ENCODE measurements at regions not wholly inside any gene's neighbourhood (a gene's known extent, or its start where the extent isn't known, plus 50 kb on each side); places are given as distances from the start of the nearest gene placed in this dataset.

DNA sequence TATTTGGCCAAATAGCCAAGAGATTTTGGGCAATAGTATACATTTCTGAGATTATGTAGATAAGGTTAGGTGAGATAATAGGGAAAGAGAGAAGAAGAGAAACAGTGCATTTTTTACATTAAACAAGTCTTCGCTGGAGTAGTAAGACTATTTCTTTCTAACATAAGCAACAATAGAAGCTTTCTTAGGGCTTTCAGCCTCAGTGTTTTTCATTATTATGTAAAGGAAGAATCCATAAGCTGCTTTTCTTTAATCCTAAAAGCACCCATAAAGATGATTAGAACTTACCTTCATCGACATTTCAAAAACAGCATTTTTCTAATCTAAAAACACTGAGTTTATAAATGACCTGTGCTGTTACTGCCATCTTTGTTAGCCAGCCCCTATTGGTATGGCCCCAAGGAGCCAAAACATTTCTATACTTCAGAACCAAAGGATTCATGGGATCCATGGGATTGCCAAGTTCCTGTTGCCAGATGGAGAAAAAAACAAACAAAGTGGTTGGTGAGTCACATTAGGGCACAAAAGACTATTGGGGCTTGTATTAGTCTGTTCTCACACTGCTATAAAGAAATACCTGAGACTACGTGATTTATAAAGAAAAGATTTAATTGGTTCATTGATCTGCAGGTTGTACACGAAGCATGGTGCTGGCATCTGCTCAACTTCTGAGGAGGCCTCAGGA, 88.2 kb downstream of the SCG2 start:
- TF ChIP-seq YY1 (IDR thresholded peaks at IDR 0.05; ENCODE audit: low read depth) (no peak), JUND (IDR thresholded peaks at IDR 0.05) (no peak), RAD21 (IDR thresholded peaks at IDR 0.05; ENCODE audit: low read length) (no peak), TEAD4 (IDR thresholded peaks at IDR 0.05; ENCODE audit: borderline replicate concordance, insufficient read depth) (no peak), EZH2phosphoT487 (IDR thresholded peaks at IDR 0.05; ENCODE audit: borderline replicate concordance, low read depth) (no peak), TCF12 (IDR thresholded peaks at IDR 0.05) (no peak), SIN3A (IDR thresholded peaks at IDR 0.05; ENCODE audit: borderline replicate concordance, low read depth, low read length) (no peak), FOSL2 (IDR thresholded peaks at IDR 0.05; ENCODE audit: borderline replicate concordance, low read depth) (no peak), PBX3 (IDR thresholded peaks at IDR 0.05) (no peak), RCOR1 (IDR thresholded peaks at IDR 0.05; ENCODE audit: low read length) (no peak), FOXJ3 (CRISPR knock-in tag; IDR thresholded peaks at IDR 0.05) (no peak)
- TF ChIP-seq, protein P1, sequence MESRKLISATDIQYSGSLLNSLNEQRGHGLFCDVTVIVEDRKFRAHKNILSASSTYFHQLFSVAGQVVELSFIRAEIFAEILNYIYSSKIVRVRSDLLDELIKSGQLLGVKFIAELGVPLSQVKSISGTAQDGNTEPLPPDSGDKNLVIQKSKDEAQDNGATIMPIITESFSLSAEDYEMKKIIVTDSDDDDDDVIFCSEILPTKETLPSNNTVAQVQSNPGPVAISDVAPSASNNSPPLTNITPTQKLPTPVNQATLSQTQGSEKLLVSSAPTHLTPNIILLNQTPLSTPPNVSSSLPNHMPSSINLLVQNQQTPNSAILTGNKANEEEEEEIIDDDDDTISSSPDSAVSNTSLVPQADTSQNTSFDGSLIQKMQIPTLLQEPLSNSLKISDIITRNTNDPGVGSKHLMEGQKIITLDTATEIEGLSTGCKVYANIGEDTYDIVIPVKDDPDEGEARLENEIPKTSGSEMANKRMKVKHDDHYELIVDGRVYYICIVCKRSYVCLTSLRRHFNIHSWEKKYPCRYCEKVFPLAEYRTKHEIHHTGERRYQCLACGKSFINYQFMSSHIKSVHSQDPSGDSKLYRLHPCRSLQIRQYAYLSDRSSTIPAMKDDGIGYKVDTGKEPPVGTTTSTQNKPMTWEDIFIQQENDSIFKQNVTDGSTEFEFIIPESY (IDR thresholded peaks at IDR 0.05; ENCODE audit: borderline replicate concordance, low read depth) = no peak
- DNase-seq = no peak
- H3K4me1 ChIP-seq (ENCODE audit: control insufficient read depth in 1 of 2, insufficient read depth in 2 of 2, low read depth in 1 of 2, low read length in 1 of 2) = peaks cover 0 to 6% of the 10 kb centered on the region in 2 experiments; a peak in 2 of 4 replicates
- no peaks in the 10 kb centered on the region for H4K20me1 ChIP-seq (ENCODE audit: insufficient read depth)
- no peaks in the 10 kb centered on the region for H3K27me3 ChIP-seq (ENCODE audit: insufficient read depth)
- 97% methylated on average over 4 of the region's 4 CpGs for WGBS (ENCODE audit: low lambda C conversion rate)
- H3K36me3 ChIP-seq (replicated peaks in 1 of 2; ENCODE audit: control insufficient read depth in 1 of 2, insufficient read depth in 2 of 2, low read length in 1 of 2) = no peaks in the 10 kb centered on the region
- H3F3A ChIP-seq (replicated peaks; ENCODE audit: insufficient read depth) = peaks cover under 1% of the 10 kb centered on the region
- H3K9me2 ChIP-seq = no peaks in the 10 kb centered on the region
- H3K9me3 ChIP-seq = no peaks in the 10 kb centered on the region
- CTCF ChIA-PET = no interaction called here
- no peaks in the 10 kb centered on the region for H3K79me2 ChIP-seq (ENCODE audit: insufficient read depth)
- H2AFZ ChIP-seq (ENCODE audit: low read depth) = no peak overlapping the region
- POLR2A ChIA-PET = no interaction called here
- no peak overlapping the region for H3K9ac ChIP-seq
- no peak overlapping the region for H3K27ac ChIP-seq (ENCODE audit: low read depth in 2 of 2, low read length in 1 of 2)
- H3K4me3 ChIP-seq (ENCODE audit: low read depth in 2 of 2, low read length in 1 of 2) = no peak overlapping the region
- H3K4me2 ChIP-seq = no peak overlapping the region

- H3K27ac ChIP-seq (ENCODE audit: low read depth in 2 of 2, low read length in 1 of 2) = no peak overlapping the region
- ChIA-PET POLR2A (no interaction called here), CTCF (interaction anchor here (1.1 kb wide), 1 partner anchor 16 kb away, joined by 3 read pairs; no protein-coding TSS in a partner anchor)
- H3F3A ChIP-seq (replicated peaks; ENCODE audit: insufficient read depth) = peaks cover 2% of the 10 kb centered on the region
- H3K79me2 ChIP-seq (ENCODE audit: insufficient read depth) = no peaks in the 10 kb centered on the region
- no peak for DNase-seq
- H2AFZ ChIP-seq (ENCODE audit: low read depth) = no peak overlapping the region
- no peaks in the 10 kb centered on the region for H3K9me2 ChIP-seq
- no peak overlapping the region for H3K9ac ChIP-seq
- H3K4me3 ChIP-seq (ENCODE audit: low read depth in 2 of 2, low read length in 1 of 2) = no peak overlapping the region
- H4K20me1 ChIP-seq (ENCODE audit: insufficient read depth) = no peaks in the 10 kb centered on the region
- H3K4me1 ChIP-seq (ENCODE audit: control insufficient read depth in 1 of 2, insufficient read depth in 2 of 2, low read depth in 1 of 2, low read length in 1 of 2) = peaks cover 0 to 10% of the 10 kb centered on the region in 2 experiments; a peak in 1 of 4 replicates
- H3K27me3 ChIP-seq (ENCODE audit: insufficient read depth) = no peaks in the 10 kb centered on the region
- no peaks in the 10 kb centered on the region for H3K36me3 ChIP-seq (replicated peaks in 1 of 2; ENCODE audit: control insufficient read depth in 1 of 2, insufficient read depth in 2 of 2, low read length in 1 of 2)
- H3K4me2 ChIP-seq = no peak overlapping the region
- no peaks in the 10 kb centered on the region for H3K9me3 ChIP-seq
- no peak for TF ChIP-seq REST (IDR thresholded peaks at IDR 0.05; ENCODE audit: low read depth, low read length)
- TF ChIP-seq SMC3 (IDR thresholded peaks at IDR 0.05; ENCODE audit: low read depth, low read length) = no peak
- no peak for TF ChIP-seq YY1 (IDR thresholded peaks at IDR 0.05; ENCODE audit: low read depth)
- TF ChIP-seq, protein P2, sequence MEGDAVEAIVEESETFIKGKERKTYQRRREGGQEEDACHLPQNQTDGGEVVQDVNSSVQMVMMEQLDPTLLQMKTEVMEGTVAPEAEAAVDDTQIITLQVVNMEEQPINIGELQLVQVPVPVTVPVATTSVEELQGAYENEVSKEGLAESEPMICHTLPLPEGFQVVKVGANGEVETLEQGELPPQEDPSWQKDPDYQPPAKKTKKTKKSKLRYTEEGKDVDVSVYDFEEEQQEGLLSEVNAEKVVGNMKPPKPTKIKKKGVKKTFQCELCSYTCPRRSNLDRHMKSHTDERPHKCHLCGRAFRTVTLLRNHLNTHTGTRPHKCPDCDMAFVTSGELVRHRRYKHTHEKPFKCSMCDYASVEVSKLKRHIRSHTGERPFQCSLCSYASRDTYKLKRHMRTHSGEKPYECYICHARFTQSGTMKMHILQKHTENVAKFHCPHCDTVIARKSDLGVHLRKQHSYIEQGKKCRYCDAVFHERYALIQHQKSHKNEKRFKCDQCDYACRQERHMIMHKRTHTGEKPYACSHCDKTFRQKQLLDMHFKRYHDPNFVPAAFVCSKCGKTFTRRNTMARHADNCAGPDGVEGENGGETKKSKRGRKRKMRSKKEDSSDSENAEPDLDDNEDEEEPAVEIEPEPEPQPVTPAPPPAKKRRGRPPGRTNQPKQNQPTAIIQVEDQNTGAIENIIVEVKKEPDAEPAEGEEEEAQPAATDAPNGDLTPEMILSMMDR (IDR thresholded peaks at IDR 0.05) = no peak
- TF ChIP-seq RCOR1 (IDR thresholded peaks at IDR 0.05; ENCODE audit: low read length) = no peak
- TF ChIP-seq FOSL2 (IDR thresholded peaks at IDR 0.05; ENCODE audit: borderline replicate concordance, low read depth) = no peak
- no peak for TF ChIP-seq MAX (IDR thresholded peaks at IDR 0.05; ENCODE audit: low read depth)
- TF ChIP-seq USF2 (IDR thresholded peaks at IDR 0.05; ENCODE audit: borderline replicate concordance, low read depth, low read length) = no peak
Measured at GRCh38 chr2:223519471-223519870, 82.7 kb downstream of the SCG2 start.

Measured in SK-N-SH (cell line).